ENCODE measurements at regions not wholly inside any gene's neighbourhood (a gene's known extent, or its start where the extent isn't known, plus 50 kb on each side); places are given as distances from the start of the nearest gene placed in this dataset.

GRCh38 chr1:221946768-221947167 is 204.9 kb upstream of the DUSP10 start:
- no peak overlapping the region for H3K9ac ChIP-seq (ENCODE audit: low read length)
- no peak overlapping the region for H3K4me3 ChIP-seq (ENCODE audit: low read length)
- H4K20me1 ChIP-seq (ENCODE audit: insufficient read depth, low read depth, low read length) = no peaks in the 10 kb centered on the region
- H3K36me3 ChIP-seq (ENCODE audit: insufficient read depth, low read length) = no peaks in the 10 kb centered on the region
- H3K79me2 ChIP-seq (ENCODE audit: low read length) = no peaks in the 10 kb centered on the region
- no peaks in the 10 kb centered on the region for H3K27me3 ChIP-seq (ENCODE audit: low read length)
- no peak overlapping the region for H3K27ac ChIP-seq (ENCODE audit: low read length)
- H3K4me2 ChIP-seq (ENCODE audit: low read depth, low read length, poor library complexity, severe bottlenecking) = no peak overlapping the region
- H3K4me1 ChIP-seq (ENCODE audit: low read length) = no peaks in the 10 kb centered on the region
- H2AFZ ChIP-seq (ENCODE audit: low read length) = no peak overlapping the region
- DNase-seq = no peak
- H3K9me3 ChIP-seq (ENCODE audit: low read length) = no peaks in the 10 kb centered on the region
- H3K9me2 ChIP-seq (replicated peaks; ENCODE audit: insufficient read depth, low read length) = no peaks in the 10 kb centered on the region

DNA sequence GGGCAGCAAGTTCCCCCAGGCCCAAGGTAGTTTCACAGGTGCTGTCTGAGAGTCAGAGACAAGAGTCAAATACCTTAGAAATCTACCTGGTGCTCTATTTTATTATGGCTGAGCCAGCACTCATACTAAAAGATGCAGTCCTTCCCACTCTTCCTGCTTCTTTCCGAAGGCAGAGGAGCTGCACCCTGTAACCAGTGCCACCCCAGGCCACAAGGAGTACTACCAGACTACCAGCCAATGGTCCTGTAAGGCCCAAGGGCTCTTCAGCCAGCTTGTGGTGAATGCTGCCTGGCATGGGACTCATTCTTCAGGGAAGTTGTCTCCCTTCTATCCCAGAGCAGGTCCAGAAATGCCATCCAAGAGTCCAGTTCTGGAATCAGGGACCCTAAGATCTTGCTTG is 203.8 kb upstream of the DUSP10 start:
- no peak overlapping the region for H3K4me2 ChIP-seq (ENCODE audit: low read depth, low read length, poor library complexity, severe bottlenecking)

DNA sequence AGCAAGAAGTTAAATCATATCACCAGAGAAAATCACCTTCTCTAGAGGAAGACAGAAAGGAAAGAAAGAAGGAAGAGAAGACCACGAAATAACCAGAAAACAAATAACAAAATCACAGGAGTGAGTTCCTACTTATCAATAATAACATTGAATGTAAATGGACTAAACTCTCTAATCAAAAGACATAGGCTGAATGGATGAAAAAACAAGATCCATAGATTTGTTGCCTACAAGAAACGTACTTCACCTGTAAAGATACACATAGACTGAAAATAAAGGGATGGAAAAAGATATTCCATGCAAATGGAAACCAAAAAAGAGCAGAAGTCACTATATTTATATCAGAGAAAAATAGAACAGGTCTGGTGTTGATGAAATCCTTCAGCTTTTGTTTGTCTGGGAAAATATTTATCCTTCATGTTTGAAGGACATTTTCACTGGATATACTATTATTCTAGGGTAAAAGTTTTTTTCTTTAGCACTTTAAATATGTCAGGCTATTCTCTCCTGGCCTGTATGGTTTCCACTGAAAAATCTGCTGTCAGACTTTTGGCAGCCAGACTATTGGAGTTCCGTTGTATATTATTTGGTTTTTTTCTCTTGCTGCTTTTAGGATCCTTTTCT is 202.5 kb upstream of the DUSP10 start:
- Histone ChIP-seq H3K4me2 (ENCODE audit: low read depth, low read length, poor library complexity, severe bottlenecking) (no peak overlapping the region), H3K4me1 (ENCODE audit: low read length) (no peaks in the 10 kb centered on the region; the same call in 1 of the 2 replicates), H3K27ac (ENCODE audit: low read length) (no peak overlapping the region), H3K27me3 (ENCODE audit: low read length) (no peaks in the 10 kb centered on the region), H4K20me1 (ENCODE audit: insufficient read depth, low read depth, low read length) (no peaks in the 10 kb centered on the region), H3K9me3 (ENCODE audit: low read length) (no peaks in the 10 kb centered on the region), H3K36me3 (ENCODE audit: insufficient read depth, low read length) (no peaks in the 10 kb centered on the region), H3K79me2 (ENCODE audit: low read length) (no peaks in the 10 kb centered on the region), H3K9me2 (replicated peaks; ENCODE audit: insufficient read depth, low read length) (no peaks in the 10 kb centered on the region), H3K9ac (ENCODE audit: low read length) (no peak overlapping the region), H3K4me3 (ENCODE audit: low read length) (no peak overlapping the region), H2AFZ (ENCODE audit: low read length) (no peak overlapping the region)
- no peak for DNase-seq

More for the DNA sequence above, 203.8 kb upstream of the DUSP10 start:
- Histone ChIP-seq H3K27me3 (ENCODE audit: low read length) (no peaks in the 10 kb centered on the region), H2AFZ (ENCODE audit: low read length) (no peak overlapping the region), H3K9ac (ENCODE audit: low read length) (no peak overlapping the region), H3K79me2 (ENCODE audit: low read length) (no peaks in the 10 kb centered on the region), H4K20me1 (ENCODE audit: insufficient read depth, low read depth, low read length) (no peaks in the 10 kb centered on the region), H3K36me3 (ENCODE audit: insufficient read depth, low read length) (no peaks in the 10 kb centered on the region), H3K9me2 (replicated peaks; ENCODE audit: insufficient read depth, low read length) (no peaks in the 10 kb centered on the region), H3K27ac (ENCODE audit: low read length) (no peak overlapping the region), H3K9me3 (ENCODE audit: low read length) (no peaks in the 10 kb centered on the region), H3K4me3 (ENCODE audit: low read length) (no peak overlapping the region), H3K4me1 (ENCODE audit: low read length) (no peaks in the 10 kb centered on the region)
- no peak for DNase-seq

DNA sequence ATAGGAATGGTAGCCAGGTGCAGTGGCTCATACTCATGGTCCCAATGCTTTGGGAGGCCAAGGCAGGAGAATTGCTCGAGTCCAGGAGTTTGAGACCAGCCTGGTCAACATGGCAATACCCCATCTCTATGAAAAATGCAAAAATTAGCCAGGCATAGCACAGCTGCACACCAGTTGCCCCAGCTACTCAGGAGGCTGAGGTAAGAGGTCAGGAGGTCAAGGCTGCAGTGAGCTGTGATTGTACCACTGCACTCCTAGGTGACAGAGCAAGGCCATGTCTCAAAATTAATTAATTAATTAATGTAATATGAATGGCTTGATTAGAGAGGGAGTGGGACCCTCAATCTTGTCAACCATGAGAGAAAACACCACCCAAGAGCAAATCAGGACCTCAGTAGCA is 198.7 kb upstream of the DUSP10 start:
- no peaks in the 10 kb centered on the region for H3K9me3 ChIP-seq (ENCODE audit: low read length)
- H3K9ac ChIP-seq (ENCODE audit: low read length) = no peak overlapping the region
- no peaks in the 10 kb centered on the region for H3K36me3 ChIP-seq (ENCODE audit: insufficient read depth, low read length)
- no peak overlapping the region for H2AFZ ChIP-seq (ENCODE audit: low read length)
- no peaks in the 10 kb centered on the region; the same call in 1 of the 2 replicates for H3K4me1 ChIP-seq (ENCODE audit: low read length)
- H3K79me2 ChIP-seq (ENCODE audit: low read length) = no peaks in the 10 kb centered on the region
- H4K20me1 ChIP-seq (ENCODE audit: insufficient read depth, low read depth, low read length) = no peaks in the 10 kb centered on the region
- H3K4me2 ChIP-seq (ENCODE audit: low read depth, low read length, poor library complexity, severe bottlenecking) = no peak overlapping the region
- H3K4me3 ChIP-seq (ENCODE audit: low read length) = no peak overlapping the region
- no peak for DNase-seq
- H3K27ac ChIP-seq (ENCODE audit: low read length) = no peak overlapping the region
- H3K9me2 ChIP-seq (replicated peaks; ENCODE audit: insufficient read depth, low read length) = no peaks in the 10 kb centered on the region
- H3K27me3 ChIP-seq (ENCODE audit: low read length) = no peaks in the 10 kb centered on the region

- Histone ChIP-seq H3K9ac (ENCODE audit: low read length) (no peak overlapping the region), H3K27me3 (ENCODE audit: low read length) (no peaks in the 10 kb centered on the region), H3K4me3 (ENCODE audit: low read length) (no peak overlapping the region), H2AFZ (ENCODE audit: low read length) (no peak overlapping the region), H3K4me2 (ENCODE audit: low read depth, low read length, poor library complexity, severe bottlenecking) (no peak overlapping the region), H3K27ac (ENCODE audit: low read length) (no peak overlapping the region), H3K36me3 (ENCODE audit: insufficient read depth, low read length) (no peaks in the 10 kb centered on the region), H3K9me3 (ENCODE audit: low read length) (no peaks in the 10 kb centered on the region), H3K79me2 (ENCODE audit: low read length) (no peaks in the 10 kb centered on the region), H3K9me2 (replicated peaks; ENCODE audit: insufficient read depth, low read length) (no peaks in the 10 kb centered on the region), H4K20me1 (ENCODE audit: insufficient read depth, low read depth, low read length) (no peaks in the 10 kb centered on the region), H3K4me1 (ENCODE audit: low read length) (no peaks in the 10 kb centered on the region; the same call in 1 of the 2 replicates)
- peak; percentile 42 for DNase-seq
Measured at GRCh38 chr1:221939607-221940006, 197.7 kb upstream of the DUSP10 start.

GRCh38 chr1:221937155-221937953 is 195.5 kb upstream of the DUSP10 start:
- no peak overlapping the region for H3K4me2 ChIP-seq (ENCODE audit: low read depth, low read length, poor library complexity, severe bottlenecking)
- no peaks in the 10 kb centered on the region for H3K79me2 ChIP-seq (ENCODE audit: low read length)
- H4K20me1 ChIP-seq (ENCODE audit: insufficient read depth, low read depth, low read length) = no peaks in the 10 kb centered on the region
- H3K4me1 ChIP-seq (ENCODE audit: low read length) = no peaks in the 10 kb centered on the region; the same call in 1 of the 2 replicates
- no peaks in the 10 kb centered on the region for H3K36me3 ChIP-seq (ENCODE audit: insufficient read depth, low read length)
- H3K9ac ChIP-seq (ENCODE audit: low read length) = no peak overlapping the region
- no peaks in the 10 kb centered on the region for H3K9me2 ChIP-seq (replicated peaks; ENCODE audit: insufficient read depth, low read length)
- H3K4me3 ChIP-seq (ENCODE audit: low read length) = no peak overlapping the region
- no peak overlapping the region for H3K27ac ChIP-seq (ENCODE audit: low read length)
- no peak for DNase-seq
- no peaks in the 10 kb centered on the region for H3K27me3 ChIP-seq (ENCODE audit: low read length)
- no peaks in the 10 kb centered on the region for H3K9me3 ChIP-seq (ENCODE audit: low read length)
- H2AFZ ChIP-seq (ENCODE audit: low read length) = no peak overlapping the region

DNA sequence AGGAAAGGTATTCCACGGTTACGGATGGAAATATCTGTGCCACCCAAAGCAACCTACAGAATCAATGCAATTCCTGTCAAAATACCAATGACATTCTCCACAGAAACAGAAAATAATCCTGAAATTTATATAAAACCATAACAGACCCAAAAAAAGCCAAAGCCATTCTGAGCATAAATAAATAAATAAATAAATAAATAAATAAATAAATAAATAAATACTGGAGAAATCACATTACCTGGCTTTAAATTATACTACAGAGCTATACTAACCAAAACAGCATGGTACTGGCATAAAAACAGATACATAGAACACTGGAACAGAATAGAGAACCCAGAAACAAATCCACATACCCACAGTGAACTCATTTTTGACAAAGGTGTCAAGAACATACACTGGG is 191.9 kb upstream of the DUSP10 start:
- no peak overlapping the region for H2AFZ ChIP-seq (ENCODE audit: low read length)
- H3K9me3 ChIP-seq (ENCODE audit: low read length) = no peaks in the 10 kb centered on the region
- no peaks in the 10 kb centered on the region for H3K36me3 ChIP-seq (ENCODE audit: insufficient read depth, low read length)
- no peaks in the 10 kb centered on the region for H3K4me1 ChIP-seq (ENCODE audit: low read length)
- no peaks in the 10 kb centered on the region for H3K79me2 ChIP-seq (ENCODE audit: low read length)
- no peaks in the 10 kb centered on the region for H4K20me1 ChIP-seq (ENCODE audit: insufficient read depth, low read depth, low read length)
- H3K27me3 ChIP-seq (ENCODE audit: low read length) = no peaks in the 10 kb centered on the region
- DNase-seq = no peak
- no peaks in the 10 kb centered on the region for H3K9me2 ChIP-seq (replicated peaks; ENCODE audit: insufficient read depth, low read length)
- no peak overlapping the region for H3K4me2 ChIP-seq (ENCODE audit: low read depth, low read length, poor library complexity, severe bottlenecking)
- no peak overlapping the region for H3K9ac ChIP-seq (ENCODE audit: low read length)
- H3K27ac ChIP-seq (ENCODE audit: low read length) = no peak overlapping the region
- no peak overlapping the region for H3K4me3 ChIP-seq (ENCODE audit: low read length)

DNA sequence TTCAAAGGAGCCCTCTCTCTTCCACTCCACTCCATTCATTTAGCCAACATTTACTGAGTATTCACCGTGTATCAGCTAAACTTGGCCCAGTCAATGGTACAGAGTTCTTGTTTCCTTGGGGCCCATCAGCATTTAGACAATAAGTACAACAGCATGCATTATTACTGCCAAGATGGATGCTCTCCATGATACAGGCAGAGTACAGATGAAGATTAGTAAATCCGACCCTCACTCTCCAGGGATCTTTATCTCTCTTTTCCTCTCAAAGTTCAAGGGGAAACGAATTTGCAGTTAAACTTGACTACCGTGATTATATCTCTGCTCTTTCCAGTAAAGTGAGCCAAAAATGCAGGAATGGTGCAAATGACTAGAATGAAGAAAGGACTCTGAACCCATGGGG is 184.6 kb upstream of the DUSP10 start:
- Histone ChIP-seq H2AFZ (ENCODE audit: low read length) (no peak overlapping the region), H3K9me3 (ENCODE audit: low read length) (no peaks in the 10 kb centered on the region), H3K27ac (ENCODE audit: low read length) (no peak overlapping the region), H3K79me2 (ENCODE audit: low read length) (no peaks in the 10 kb centered on the region), H3K4me1 (ENCODE audit: low read length) (no peaks in the 10 kb centered on the region), H4K20me1 (ENCODE audit: insufficient read depth, low read depth, low read length) (no peaks in the 10 kb centered on the region), H3K27me3 (ENCODE audit: low read length) (no peaks in the 10 kb centered on the region), H3K4me2 (ENCODE audit: low read depth, low read length, poor library complexity, severe bottlenecking) (no peak overlapping the region), H3K9ac (ENCODE audit: low read length) (no peak overlapping the region), H3K9me2 (replicated peaks; ENCODE audit: insufficient read depth, low read length) (no peaks in the 10 kb centered on the region), H3K4me3 (ENCODE audit: low read length) (no peak overlapping the region), H3K36me3 (ENCODE audit: insufficient read depth, low read length) (no peaks in the 10 kb centered on the region)
- no peak for DNase-seq

All from Karpas-422 (cell line).